Esophagus muscularis mucosa (tissue), 4 donors: ENCODE measurements at regions not wholly inside any gene's neighbourhood (a gene's known extent, or its start where the extent isn't known, plus 50 kb on each side); places are given as distances from the start of the nearest gene placed in this dataset.

Experiments
- DNase-seq: peaks from one replicate; pipeline ENCODE4 v3.0.0-alpha.2; 2017; ENCODE audit errors: extremely low spot score
- H3K27ac ChIP-seq, 4 donors: fragments of 200-600 bp; sonication (generic); replicated peaks in 1 of 4; 1 replicate in 3 of 4; 2 replicates in 1 of 4; pipeline ENCODE4 v1.5.1; 2016 to 2019; ENCODE audit warnings: mild to moderate bottlenecking in 1 of 4
- H3K27me3 ChIP-seq, 4 donors: fragments of 200-600 bp; sonication (generic); one replicate each; pipeline versions ENCODE4 v1.5.1 to v1.6.0; 2016 to 2019
- H3K36me3 ChIP-seq, 4 donors: fragments of 200-600 bp; sonication (generic); one replicate each; pipeline ENCODE4 v1.5.1; 2016 to 2019
- H3K4me1 ChIP-seq, 4 donors: fragments of 200-600 bp; sonication (generic); one replicate each; pipeline ENCODE4 v1.5.1; 2016 to 2019
- H3K4me3 ChIP-seq, 4 donors: fragments of 200-600 bp; sonication (generic); 1 replicate in 2 of 4; 2 replicates in 2 of 4; pipeline ENCODE4 v1.5.1; 2016 to 2019; ENCODE audit warnings: mild to moderate bottlenecking in 4 of 4, moderate library complexity in 1 of 4
- H3K9me3 ChIP-seq, 4 donors: fragments of 200-600 bp; sonication (generic); 1 replicate in 3 of 4; 2 replicates in 1 of 4; pipeline ENCODE4 v1.5.1; 2016 to 2019
- CTCF ChIP-seq, 3 experiments: fragments of 200-600 bp in 2 of 3; fragments of 450-650 bp in 1 of 3; sonication (generic) in 2 of 3; IDR thresholded peaks; one replicate each; pipeline ENCODE4 v1.5.1; 2017 to 2019; ENCODE audit warnings: antibody characterized with exemption in 3 of 3, mild to moderate bottlenecking in 2 of 3, moderate library complexity in 1 of 3
- EP300 ChIP-seq: sonication (generic); formaldehyde crosslinking; IDR thresholded peaks from one replicate; pipeline ENCODE4 v1.6.1; 2017; ENCODE audit warnings: antibody characterized with exemption
- POLR2A ChIP-seq: fragments of 450-650 bp; IDR thresholded peaks from one replicate; pipeline ENCODE4 v1.6.1; 2017; ENCODE audit warnings: antibody characterized with exemption, moderate library complexity, mild to moderate bottlenecking, low read depth
- POLR2AphosphoS5 ChIP-seq, 2 donors: sonication (generic); formaldehyde crosslinking; IDR thresholded peaks; one replicate each; pipeline ENCODE4 v1.6.1; 2017; ENCODE audit warnings: antibody characterized with exemption in 2 of 2
- WGBS: methylation state at CpG from one replicate; pipeline ENCODE4 v1.1.5; 2018; 5-methylcytosine and 5-hydroxymethylcytosine counted together
- intact Hi-C: fragments of 100-400 bp; cut with DNase I; formaldehyde crosslinking; loops from one replicate; pipeline ENCODE4 v1.15.1; 2023

- H3K4me3 ChIP-seq: no peak overlapping the region
- H3K4me1 ChIP-seq: peaks cover 0 to 35% (median 23%) of the 10 kb centered on the region in 4 donors
- no peak for TF ChIP-seq POLR2AphosphoS5 (IDR thresholded peaks at IDR 0.05)
- TF ChIP-seq POLR2A: no peak
- TF ChIP-seq CTCF (IDR thresholded peaks at IDR 0.05): no peak
- no peak for TF ChIP-seq EP300
- H3K9me3 ChIP-seq: no peaks in the 10 kb centered on the region
- no peak overlapping the region for H3K27ac ChIP-seq
- no peaks in the 10 kb centered on the region for H3K27me3 ChIP-seq
- intact Hi-C loops: no loop called here
- WGBS: 95% methylated on average over 1 of the region's 1 CpG
- H3K36me3 ChIP-seq: no peaks in the 10 kb centered on the region
- DNase-seq: no peak
Observed at GRCh38 chr3:21056293-21056692, 694.7 kb downstream of the ZNF385D start.

- Histone ChIP-seq H3K9me3 (no peaks in the 10 kb centered on the region), H3K4me1 (peaks cover 0 to 34% (median 21%) of the 10 kb centered on the region in 4 donors), H3K36me3 (no peaks in the 10 kb centered on the region), H3K4me3 (no peak overlapping the region), H3K27me3 (no peaks in the 10 kb centered on the region), H3K27ac (peak overlapping the region in 3 of 4 donors; percentile 43 to 58 (median 52))
- no peak for DNase-seq
- peak in 1 of 2 donors; percentile 51 for TF ChIP-seq POLR2AphosphoS5 (IDR thresholded peaks at IDR 0.05)
- TF ChIP-seq CTCF (IDR thresholded peaks at IDR 0.05): no peak
- intact Hi-C loops: no loop called here
Observed at GRCh38 chr3:21055015-21055414, 696.0 kb downstream of the ZNF385D start.

- Histone ChIP-seq H3K4me1 (peaks cover 0 to 24% (median 11%) of the 10 kb centered on the region in 4 donors), H3K4me3 (no peak overlapping the region), H3K9me3 (no peaks in the 10 kb centered on the region), H3K36me3 (no peaks in the 10 kb centered on the region), H3K27ac (peak overlapping the region; percentile 35 to 58 (median 47)), H3K27me3 (no peaks in the 10 kb centered on the region)
- no peak for DNase-seq
- intact Hi-C loops: no loop called here
- 69% methylated on average over 3 of the region's 3 CpGs for WGBS
- TF ChIP-seq POLR2AphosphoS5 (IDR thresholded peaks at IDR 0.05) (no peak), EP300 (no peak), CTCF (IDR thresholded peaks at IDR 0.05) (no peak), POLR2A (no peak)
Observed at GRCh38 chr3:21054064-21054463, 696.9 kb downstream of the ZNF385D start.

- H3K4me1 ChIP-seq: peaks cover 0 to 10% (median 9%) of the 10 kb centered on the region in 4 donors
- TF ChIP-seq POLR2A: no peak
- TF ChIP-seq CTCF (IDR thresholded peaks at IDR 0.05): no peak
- H3K27ac ChIP-seq: no peak overlapping the region
- no peak for DNase-seq
- intact Hi-C loops: no loop called here
- no peaks in the 10 kb centered on the region for H3K27me3 ChIP-seq
- H3K36me3 ChIP-seq: no peaks in the 10 kb centered on the region
- H3K9me3 ChIP-seq: no peaks in the 10 kb centered on the region
- H3K4me3 ChIP-seq: no peak overlapping the region
- 66% methylated on average over 7 of the region's 7 CpGs for WGBS
Observed at GRCh38 chr3:21049334-21050062, 701.5 kb downstream of the ZNF385D start.

- no peak overlapping the region for H3K27ac ChIP-seq
- intact Hi-C loops: no loop called here
- H3K9me3 ChIP-seq: no peaks in the 10 kb centered on the region
- TF ChIP-seq POLR2A (no peak), CTCF (IDR thresholded peaks at IDR 0.05) (no peak), POLR2AphosphoS5 (IDR thresholded peaks at IDR 0.05) (no peak), EP300 (no peak)
- no peaks in the 10 kb centered on the region for H3K4me1 ChIP-seq
- no peaks in the 10 kb centered on the region for H3K36me3 ChIP-seq
- WGBS: 57% methylated on average over 1 of the region's 1 CpG
- no peak for DNase-seq
- no peak overlapping the region for H3K4me3 ChIP-seq
- H3K27me3 ChIP-seq: no peaks in the 10 kb centered on the region
Observed at GRCh38 chr3:21043139-21043538, 707.9 kb downstream of the ZNF385D start.
